GM13976 (cell line): ENCODE measurements at regions not wholly inside any gene's neighbourhood (a gene's known extent, or its start where the extent isn't known, plus 50 kb on each side); places are given as distances from the start of the nearest gene placed in this dataset.
"Not testable (repeated sequence)": the region's sequence is repeated elsewhere in the genome, so short reads cannot be mapped to it uniquely, and the experiment has no call there.

ENCODE experiments used
- DNase-seq: peaks from one replicate; pipeline ENCODE4 v3.0.0; 2012; ENCODE audit warnings: low spot score
- in situ Hi-C: fragments of 300-500 bp; cut with MboI; formaldehyde crosslinking; loops from one replicate; pipeline ENCODE4 v1.12.0; 2022; ENCODE audit warnings: low sequenced_read_pairs, mixed read lengths, inconsistent platforms; ENCODE audit not compliant: unreplicated experiment
- TF ChIP-seq, protein P1 (sequence below): IDR thresholded peaks from 2 replicates; pipeline ENCODE4 v1.5.1; 2012; ENCODE audit warnings: borderline replicate concordance, mild to moderate bottlenecking; ENCODE audit not compliant: insufficient read depth; ENCODE audit errors: extremely low read depth, missing control alignments, control extremely low read depth

- TF ChIP-seq, protein P1, sequence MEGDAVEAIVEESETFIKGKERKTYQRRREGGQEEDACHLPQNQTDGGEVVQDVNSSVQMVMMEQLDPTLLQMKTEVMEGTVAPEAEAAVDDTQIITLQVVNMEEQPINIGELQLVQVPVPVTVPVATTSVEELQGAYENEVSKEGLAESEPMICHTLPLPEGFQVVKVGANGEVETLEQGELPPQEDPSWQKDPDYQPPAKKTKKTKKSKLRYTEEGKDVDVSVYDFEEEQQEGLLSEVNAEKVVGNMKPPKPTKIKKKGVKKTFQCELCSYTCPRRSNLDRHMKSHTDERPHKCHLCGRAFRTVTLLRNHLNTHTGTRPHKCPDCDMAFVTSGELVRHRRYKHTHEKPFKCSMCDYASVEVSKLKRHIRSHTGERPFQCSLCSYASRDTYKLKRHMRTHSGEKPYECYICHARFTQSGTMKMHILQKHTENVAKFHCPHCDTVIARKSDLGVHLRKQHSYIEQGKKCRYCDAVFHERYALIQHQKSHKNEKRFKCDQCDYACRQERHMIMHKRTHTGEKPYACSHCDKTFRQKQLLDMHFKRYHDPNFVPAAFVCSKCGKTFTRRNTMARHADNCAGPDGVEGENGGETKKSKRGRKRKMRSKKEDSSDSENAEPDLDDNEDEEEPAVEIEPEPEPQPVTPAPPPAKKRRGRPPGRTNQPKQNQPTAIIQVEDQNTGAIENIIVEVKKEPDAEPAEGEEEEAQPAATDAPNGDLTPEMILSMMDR, result no peak
- no peak for DNase-seq
- in situ Hi-C loops, result no loop called here
These were observed 88.5 kb upstream of the GOLGA8J start for GRCh38 chr15:29994284-29994683.

GRCh38 chr15:29990954-29991353, 91.8 kb upstream of the GOLGA8J start:
- TF ChIP-seq, protein P1, result no peak
- in situ Hi-C loops, result no loop called here
- DNase-seq, result no peak

GRCh38 chr15:29990035-29990434, 92.7 kb upstream of the GOLGA8J start:
- TF ChIP-seq, protein P1, result no peak
- DNase-seq, result no peak
- in situ Hi-C loops, result no loop called here

- in situ Hi-C loops, result no loop called here
- DNase-seq, result no peak
- TF ChIP-seq, protein P1, result no peak
These were observed 94.1 kb upstream of the GOLGA8J start for GRCh38 chr15:29988701-29989100.

GRCh38 chr15:29986946-29987345, 95.8 kb upstream of the GOLGA8J start:
- DNase-seq, result no peak
- TF ChIP-seq, protein P1, result no peak
- in situ Hi-C loops, result no loop called here

GRCh38 chr15:29978411-29979382, 104.1 kb upstream of the GOLGA8J start:
- DNase-seq, result no peak
- in situ Hi-C loops, result no loop called here
- TF ChIP-seq, protein P1, result no peak

- in situ Hi-C loops, DNase-seq: not testable (repeated sequence)
These were observed 108.7 kb upstream of the GOLGA8J start for GRCh38 chr15:29974056-29974455.
